ENCODE measurements at regions not wholly inside any gene's neighbourhood (a gene's known extent, or its start where the extent isn't known, plus 50 kb on each side); places are given as distances from the start of the nearest gene placed in this dataset.
"Not testable (repeated sequence)": the region's sequence is repeated elsewhere in the genome, so short reads cannot be mapped to it uniquely, and the experiment has no call there.

DNA sequence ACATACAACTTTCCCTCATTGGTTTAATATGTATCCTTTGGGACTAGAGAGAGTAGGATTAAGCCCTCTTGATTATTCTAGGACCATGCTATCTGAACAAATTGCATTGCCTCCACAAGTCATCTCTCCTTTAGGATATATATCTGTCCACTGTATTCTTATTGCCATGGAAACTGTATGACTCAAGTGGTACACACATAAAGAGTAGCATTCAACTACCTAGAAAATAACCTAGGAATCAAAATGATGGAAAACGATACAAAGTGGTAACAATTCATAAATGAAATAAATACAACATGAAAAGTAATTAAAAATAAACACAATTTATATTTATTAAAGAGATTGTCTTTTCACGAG, 212.1 kb upstream of the P2RY1 start:
- DNase-seq: no peak

DNA sequence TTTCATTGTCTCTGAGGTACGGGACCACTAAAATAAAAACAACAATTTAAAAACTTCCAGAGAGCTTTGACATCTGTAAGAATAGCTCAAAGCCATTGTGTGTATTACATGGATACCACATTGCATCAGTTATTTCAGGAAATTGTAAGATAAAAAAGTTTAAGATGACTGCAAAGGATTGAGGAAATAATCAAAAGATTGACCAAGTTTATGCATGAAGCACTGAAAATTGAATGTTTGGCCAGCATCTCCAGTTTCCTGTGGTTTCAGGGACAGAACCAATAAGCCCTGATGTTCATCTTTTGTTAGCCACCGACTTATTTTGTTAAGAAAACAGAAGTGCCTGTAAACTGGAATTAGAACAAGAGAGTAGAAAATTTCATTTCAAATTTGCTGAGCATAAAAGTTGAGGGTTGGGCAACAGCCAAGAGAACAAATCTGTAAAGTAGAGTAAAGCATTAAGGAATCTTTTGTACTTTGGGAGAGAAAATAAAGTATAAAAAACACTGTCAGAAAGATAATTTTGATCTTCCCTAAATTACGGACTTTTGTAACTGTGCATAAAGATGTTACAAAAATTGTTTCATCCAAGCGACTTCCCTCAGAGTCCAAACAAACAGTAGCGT, 211.5 kb upstream of the P2RY1 start:
- DNase-seq: no peak

DNA sequence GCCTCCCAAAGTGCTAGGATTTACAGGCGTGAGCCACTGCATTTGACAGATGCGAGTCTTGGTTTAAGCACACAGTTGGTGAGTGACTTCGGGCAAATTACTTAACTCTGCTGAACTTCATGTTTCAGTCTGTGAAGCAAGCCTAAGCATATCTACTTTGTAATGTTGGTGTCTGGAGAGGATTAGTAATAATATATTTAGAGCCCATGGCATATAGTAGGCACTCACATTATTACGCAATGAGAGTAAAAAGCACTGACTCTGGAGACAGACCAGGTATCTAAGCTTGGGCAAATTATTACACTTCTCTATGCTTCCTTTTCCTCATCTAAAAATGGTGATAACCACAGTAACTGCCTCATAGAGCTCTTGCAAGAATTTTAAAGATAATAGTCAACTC, 208.7 kb upstream of the P2RY1 start:
- DNase-seq: no peak

DNA sequence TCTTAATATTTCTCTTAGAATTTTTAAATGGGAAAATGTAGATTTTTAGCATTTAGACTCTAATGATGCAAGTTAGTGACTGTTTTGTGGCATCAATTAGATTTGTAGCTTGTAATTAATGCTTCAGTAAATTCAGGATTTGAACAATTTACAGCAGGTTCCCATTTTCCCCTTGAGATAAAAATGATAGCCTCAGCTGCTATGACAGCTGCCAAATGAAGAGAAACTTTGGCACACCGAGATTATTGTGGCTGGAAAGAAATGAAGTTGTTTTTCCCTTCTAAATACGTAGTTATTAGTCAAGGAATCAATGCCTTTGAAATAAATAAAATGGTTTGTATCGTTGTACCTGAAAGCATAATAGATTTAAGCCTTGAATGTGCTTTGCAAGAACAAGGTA, 206.4 kb upstream of the P2RY1 start:
- no peak for DNase-seq

DNA sequence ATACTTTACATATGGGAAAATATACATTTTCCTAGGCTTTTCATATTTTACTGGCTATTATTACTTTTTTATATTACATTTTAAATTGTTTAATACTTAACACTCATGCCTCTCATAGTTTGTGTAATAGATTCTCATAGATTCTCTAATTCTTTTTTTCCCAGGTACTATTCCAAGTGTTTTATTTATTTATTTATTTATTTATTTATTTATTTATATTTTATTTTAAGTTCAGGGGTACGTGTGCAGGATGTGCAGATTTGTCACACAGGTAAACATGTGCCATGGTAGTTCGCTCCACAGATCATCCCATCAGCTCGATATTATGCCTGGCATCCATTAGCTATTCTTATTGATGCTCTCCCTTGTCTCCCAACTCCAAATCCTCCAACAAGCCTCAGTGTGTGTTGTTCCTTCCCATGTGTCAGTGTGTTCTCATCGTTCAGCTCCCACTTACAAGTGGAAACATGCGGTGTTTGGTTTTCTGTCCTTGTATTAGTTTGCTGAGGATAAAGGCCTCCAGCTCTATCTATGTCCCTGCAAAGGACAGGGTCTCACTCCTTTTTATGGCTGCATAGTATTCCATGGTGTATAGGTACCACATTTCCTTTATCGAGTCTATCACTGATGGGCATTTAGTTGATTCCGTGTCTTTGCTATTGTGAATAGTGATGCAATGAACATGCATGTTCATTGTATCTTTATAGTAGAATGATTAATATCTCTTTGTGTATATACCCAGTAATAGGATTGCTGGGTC, 205.4 kb upstream of the P2RY1 start:
- DNase-seq: no peak

DNA sequence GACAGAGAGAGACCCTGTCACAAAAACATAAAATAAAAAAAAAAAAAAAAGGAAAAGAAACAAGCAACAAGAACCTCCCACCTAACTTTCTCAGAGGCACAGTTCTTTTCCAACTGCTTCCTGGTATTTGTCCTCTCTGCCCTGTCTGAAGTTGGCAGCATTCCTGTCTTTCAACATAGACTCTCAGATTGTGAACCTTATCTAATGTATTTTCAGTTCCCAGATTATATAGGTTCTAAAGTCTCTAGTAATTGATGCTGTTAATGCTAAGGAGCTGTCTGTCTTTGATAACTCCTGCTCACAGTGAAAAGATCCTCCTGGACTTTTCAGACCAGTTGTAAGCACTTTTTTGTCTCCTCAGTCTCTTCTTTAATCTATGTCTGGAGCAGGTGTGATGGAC, 199.5 kb upstream of the P2RY1 start:
- DNase-seq: no peak

DNA sequence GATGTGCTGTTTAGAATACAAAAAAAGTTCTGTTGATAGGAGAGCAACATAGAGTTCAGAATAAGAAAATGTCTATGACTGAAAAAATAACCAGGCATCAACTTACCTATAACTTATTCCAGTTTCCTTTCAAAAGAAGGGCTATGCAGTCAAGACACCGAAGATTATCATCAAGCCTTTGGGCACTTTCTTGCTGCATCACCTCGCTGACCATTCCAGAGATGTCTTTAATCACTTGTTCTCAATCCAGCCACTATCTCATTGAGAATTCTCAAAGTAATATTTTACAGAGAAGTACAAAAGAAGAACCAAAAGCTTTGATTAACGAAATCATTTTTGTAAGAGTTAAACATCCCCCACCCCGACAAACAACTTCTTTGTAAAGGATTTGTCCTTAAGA, 198.3 kb upstream of the P2RY1 start:
- DNase-seq: no peak

DNA sequence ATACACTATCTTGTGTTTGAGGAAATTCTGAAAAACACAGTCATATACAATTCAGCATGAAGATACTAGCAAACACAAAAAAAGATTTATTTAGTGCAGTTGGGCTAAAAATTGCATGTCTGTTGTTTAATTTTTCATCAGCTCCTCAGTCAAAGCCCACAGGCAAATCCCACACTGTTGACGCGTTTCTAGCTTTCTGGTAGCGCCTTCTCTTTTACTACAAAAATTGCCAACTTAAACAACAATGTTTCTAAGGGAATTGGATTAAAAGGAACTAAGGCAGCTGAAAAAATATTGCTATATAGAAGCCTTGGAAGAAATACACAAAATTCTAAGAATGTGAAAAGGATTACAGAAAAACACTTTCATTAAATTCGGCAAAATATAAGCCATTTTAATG, 196.7 kb upstream of the P2RY1 start:
- DNase-seq: no peak

DNA sequence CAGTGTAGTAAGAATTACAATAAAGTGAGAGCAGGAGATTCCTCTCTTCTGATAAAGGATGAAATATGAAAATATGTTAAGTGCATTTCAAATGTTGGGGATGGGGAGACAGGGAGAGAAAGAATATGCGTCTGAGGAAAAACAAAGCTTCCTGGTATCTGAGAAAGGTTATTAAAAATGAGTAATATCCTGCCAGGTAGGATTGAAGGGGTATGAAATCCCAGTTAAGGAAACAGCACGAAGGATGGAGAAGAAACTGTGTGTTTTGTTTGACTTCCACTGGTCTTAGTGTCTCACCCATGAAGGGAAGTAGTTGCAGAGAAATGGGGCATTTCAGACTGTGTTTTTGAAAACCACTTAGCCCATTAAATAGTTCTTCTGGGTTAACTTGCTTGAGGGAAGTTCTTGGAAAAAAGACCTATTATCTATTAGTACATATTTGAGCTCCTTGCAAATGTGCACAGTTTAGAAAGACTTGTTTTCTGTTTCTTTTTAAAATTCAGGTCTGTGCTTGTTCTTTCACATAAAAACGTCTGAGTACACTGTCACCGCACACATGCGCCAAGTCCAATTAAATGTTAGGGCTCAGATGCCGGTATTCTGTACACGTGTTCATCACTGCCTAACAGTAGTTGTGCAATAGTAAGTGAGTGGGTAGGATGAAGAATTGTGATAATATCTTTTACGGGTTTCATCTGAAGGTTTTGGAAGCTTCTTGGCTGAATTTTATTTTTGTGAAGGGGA, 196.1 kb upstream of the P2RY1 start:
- DNase-seq: no peak

DNA sequence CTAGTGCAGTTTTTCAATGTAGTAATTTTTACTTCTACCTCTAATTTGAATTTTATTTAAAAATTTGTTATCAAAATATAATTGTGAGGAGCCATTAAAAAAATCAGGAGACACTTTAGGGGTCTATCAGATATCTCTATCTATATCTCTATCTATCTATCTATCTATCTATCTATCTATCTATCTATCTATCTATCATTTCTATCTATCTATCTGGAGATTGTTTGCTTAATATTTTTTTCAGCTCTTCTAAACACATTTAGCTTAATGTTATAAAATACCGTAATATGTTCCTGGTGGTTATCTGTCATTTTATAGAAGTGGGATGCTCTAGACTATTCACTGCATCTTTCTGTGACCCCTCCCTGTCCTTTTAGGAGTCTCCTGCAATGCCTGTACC, 193.7 kb upstream of the P2RY1 start:
- DNase-seq: no peak

DNA sequence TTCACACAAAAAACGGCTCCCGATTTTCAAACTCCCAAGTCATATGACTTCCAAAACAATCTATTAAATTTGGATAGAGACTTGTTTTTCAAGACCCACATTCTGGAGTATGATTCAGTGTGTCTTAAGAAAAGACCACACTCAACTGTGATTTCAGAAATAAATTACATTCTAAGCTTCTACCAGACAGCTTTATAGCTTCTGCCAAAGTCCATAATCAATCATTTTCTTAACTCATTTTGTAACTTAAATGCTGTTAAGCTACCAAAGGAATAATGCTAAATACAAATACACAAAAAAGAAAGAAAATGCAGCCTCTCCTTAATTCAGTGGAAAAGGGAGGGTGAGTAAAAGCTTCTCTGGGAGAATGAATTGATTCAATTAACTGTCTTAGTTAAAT, 192.3 kb upstream of the P2RY1 start:
- no peak for DNase-seq

DNA sequence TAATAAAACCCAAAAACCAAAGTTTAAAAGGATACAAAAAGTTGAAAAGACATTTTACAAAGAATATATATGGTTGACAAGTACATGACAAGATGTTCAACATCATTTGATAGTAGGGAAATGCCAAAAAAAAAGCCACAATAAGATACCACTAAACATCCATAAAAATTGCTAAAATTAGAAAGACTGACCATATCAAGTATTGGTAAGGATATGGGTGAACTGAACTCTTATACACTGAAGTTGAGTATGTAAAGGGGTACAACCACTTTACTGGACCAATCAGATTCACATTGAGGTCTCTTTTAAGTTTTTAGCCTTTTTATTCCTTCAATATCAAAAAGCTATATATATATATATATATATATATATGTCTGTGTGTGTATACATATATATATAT, 190.5 kb upstream of the P2RY1 start:
- no peak for DNase-seq

DNA sequence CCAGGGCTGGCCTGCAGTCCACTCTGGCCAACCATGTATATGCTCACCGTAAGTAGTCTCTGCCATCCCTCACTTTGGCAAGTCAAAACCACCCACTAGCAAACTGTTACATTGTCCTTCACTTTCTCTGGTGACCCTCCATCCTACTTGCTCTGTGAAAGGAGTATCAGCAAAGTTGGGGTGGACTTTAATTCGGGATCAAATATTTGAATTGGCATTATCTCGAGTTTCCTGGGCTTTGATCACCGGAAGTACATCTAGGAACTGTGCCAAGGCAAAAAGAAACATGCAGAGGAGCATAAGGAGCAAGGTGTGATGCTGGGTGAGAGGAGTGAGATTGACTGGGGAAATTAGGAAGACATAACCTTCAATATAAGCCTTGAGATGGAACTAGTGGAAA, 188.9 kb upstream of the P2RY1 start:
- DNase-seq: no peak

DNA sequence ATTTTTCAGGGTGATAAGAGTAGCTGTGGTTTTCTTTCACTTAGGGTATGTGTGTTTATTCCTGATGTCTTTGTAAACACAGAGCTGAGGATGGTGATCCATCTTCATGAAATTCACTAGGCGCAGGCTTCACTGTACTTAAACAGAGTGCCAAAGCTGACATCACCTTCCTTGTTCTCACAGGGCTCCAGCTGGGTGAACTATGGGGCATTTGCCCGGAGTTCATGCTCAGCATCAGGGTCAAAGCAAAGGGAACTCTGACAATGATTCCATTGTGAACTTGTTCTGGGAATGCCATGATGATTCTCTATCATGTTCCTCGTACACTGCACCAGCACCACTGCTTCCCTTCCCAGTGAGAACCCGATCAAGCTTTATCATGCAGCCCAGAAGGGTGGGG, 184.8 kb upstream of the P2RY1 start:
- no peak for DNase-seq

DNA sequence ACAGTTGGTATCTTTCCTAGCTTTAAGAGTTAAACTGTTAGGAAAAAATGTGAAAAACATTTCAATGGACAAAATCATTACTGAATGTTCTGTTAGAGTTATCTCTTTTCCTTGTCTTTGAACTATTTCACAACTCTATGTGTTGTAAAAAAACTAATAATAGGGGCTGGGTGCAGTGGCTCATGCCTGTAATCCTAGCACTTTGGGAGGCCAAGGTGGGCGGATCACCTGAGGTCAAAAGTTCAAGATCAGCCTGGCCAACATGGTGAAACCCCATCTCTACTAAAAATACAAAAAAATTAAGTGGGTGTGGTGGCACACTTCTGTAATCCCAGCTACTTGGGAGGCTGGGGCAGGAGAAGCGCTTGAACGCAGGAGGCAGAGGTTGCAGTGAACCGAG, 184.0 kb upstream of the P2RY1 start:
- DNase-seq: not testable (repeated sequence)

DNA sequence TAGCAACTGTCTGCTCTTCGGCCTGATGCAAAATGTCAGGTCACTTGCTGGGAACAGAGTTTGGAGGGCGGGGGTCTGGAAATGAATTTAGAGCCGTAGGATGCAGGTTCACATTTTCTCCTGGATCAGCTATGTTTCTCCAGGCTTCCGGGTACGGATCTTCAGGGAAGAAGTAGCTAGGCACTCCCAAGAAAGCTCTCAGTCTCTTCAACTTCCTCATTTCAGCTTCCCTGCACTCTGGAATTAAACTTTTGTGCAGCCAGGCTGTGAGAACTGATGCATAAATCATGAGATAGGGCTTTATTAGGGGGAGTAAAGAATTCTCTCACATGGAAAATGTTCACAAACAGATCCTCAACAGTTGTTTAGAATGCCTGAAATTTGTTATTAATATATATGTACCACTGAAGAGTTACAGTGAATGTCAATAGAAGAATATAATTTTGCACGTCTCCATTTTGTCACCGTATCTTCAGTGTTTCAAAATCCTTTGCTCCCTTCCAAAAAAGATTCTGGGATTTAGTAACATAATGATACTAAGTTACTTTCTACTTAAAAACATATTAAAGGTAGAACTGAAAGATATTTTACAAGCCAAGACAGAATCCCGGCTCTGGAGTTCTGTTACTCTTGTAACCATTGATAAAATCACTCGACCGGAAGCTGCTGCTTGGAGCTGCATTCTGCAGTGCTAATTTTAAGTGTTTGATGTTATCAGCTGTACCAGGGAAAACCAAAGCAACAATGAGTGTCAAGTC, 178.5 kb upstream of the P2RY1 start:
- no peak for DNase-seq

DNA sequence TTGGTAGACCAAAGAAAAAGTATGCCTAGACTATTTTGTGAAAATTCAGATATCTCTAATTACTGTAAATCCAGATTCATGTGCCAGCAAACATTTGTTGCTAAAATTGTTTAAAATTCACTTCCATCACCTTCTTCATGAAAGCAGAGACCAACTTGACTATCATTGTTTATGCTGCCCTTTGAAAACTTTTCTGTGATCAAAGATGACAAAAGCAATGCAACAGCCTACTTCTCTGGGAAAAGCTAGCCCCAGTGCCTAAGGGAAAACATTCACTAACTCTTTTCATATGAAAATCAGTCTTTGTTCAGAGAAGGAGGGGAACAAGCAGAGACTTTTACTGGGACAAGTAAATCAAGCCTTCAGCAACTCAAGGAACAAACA, 178.0 kb upstream of the P2RY1 start:
- DNase-seq: no peak

DNA sequence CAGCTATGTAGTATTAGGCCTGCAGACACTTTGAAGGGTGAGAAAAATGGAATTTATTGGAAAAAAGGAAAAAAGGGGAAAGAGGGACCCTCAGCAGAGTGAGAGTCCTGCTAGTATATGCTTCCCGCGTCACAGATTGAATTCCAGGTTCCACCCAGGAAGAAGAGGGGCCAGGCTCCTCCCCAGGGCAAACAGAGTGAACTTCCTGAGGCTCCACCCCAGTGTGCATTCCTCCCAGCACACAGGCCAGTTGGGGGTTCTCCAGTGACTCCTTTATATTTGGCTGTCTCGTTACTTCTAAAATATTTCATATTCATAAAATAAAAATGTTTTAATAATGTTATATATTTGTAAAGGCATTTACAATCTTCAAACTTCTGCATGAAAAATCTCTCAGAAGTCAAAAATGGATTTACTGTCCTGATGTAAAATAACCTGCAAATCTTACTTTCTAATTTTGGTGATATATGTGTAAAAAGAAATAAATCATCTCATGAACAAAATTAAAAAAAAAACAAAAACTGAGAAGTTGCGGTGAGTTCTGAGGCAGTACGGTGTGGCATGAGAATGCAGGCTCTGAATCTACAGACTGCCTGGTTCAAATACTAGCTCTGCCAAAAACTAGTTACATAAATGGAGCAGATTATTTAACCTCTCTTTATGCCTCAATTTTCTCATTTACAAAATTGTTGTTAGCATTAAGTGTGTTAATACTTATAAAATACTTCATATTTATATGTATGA, 175.8 kb upstream of the P2RY1 start:
- no peak for DNase-seq

DNA sequence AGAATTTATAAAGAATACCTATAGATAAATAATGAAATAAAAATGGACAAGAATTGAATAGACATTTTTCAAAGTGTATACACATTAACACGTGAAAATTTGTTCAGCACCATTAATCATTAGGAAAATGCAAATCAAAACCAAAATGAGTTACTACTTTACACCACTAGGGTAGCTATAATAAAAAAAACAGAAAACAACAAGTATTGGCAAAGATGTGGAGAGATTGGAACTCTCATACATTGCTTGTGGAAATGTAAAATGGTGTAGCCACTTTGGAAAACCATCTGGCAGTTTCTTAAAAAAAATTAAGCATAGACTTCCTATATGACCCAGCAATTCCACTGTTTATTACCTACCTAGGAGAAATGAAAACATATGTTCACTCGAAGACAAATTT, 172.8 kb upstream of the P2RY1 start:
- DNase-seq: no peak

DNA sequence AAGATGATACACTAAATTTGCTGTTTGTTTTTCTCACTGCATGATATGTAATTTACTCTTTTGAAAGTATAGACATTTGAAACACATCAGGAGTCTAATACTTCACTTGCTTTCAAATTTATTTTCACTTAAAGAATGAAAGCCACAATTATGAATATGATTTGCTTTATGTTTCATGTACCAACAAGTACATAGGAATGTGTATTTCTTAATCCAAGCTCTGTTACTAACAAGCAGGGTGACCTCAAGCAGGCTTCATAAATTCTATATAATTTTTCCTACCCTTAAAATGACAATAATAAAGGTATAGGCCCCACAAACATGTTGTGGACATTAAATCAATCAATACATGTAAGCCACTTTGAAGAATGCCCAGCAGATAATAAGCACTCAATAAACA, 170.2 kb upstream of the P2RY1 start:
- DNase-seq: no peak

DNA sequence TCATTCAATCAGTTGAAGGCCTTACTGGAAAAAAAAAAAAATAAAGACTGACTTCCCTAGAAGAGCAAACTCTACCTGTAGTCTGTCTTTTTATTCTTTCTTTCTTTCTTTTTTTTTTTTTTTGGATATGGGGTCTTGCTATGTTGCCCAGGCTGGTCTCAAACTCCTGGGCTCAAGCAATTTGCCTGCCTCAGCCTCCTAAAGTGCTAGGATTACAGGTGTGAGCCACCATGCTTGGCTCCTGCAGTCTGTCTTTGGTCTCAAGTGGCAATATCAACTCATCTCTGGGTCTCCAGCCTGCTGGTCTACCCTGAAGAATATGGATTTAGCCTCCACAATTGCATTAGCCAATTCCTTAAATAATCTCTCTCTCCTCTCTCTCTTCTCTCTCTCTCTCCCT, 167.7 kb upstream of the P2RY1 start:
- no peak for DNase-seq

DNA sequence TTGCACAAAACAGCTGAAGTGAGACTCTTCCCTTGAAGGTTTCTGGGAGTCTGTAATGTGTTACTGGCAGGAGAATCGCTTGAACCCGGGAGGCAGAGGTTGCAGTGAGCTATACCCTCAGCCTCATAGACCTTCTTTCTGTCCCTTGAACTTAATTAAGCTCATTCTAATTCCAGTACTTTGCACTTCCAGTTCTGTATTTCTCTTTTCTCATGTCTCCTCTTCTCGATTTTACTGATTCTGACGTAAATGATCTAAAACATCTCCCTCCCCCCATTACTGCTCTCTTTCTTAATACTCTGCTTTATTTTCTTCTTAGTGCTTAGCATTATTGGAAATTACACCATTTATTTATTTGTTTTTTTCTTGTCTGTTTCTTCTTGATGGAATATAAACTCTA, 165.4 kb upstream of the P2RY1 start:
- DNase-seq: no peak

Measured in CD4-positive, alpha-beta T cell treated with Interleukin-6 for 4 hours (primary cell).